ENCODE measurements at regions not wholly inside any gene's neighbourhood (a gene's known extent, or its start where the extent isn't known, plus 50 kb on each side); places are given as distances from the start of the nearest gene placed in this dataset.

DNA sequence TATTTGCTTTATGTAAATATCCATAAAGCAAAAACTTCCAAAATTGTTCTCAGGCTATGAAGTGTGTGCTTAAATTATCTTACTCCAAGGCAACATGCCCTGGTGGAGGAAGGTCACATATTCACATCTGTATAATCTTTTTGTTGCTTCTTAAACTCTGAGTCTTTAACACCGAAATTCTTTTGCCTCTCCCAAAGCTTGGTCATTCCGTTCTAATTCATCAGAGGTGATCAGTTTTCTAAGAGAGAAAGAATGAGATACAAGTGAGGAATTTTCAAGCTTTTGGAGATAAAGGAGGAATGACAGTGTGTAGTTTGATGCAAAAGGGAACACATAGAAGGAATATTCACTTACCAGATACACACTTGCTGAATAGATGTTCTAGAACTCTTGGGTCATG is 561.7 kb downstream of the LTN1 start:
- no peaks in the 10 kb centered on the region for H3K27me3 ChIP-seq (ENCODE audit: insufficient read depth, low read length)
- no peak overlapping the region for H3K9ac ChIP-seq (ENCODE audit: low read depth, low read length)
- WGBS, result 100% methylated on average over 2 of the region's 2 CpGs
- H3K4me1 ChIP-seq (ENCODE audit: insufficient read depth, low read length), result no peaks in the 10 kb centered on the region
- no peak overlapping the region for H3K27ac ChIP-seq (ENCODE audit: low read depth, low read length)
- H3K9me3 ChIP-seq (ENCODE audit: insufficient read depth, low read depth, low read length), result no peaks in the 10 kb centered on the region
- no peaks in the 10 kb centered on the region for H3K36me3 ChIP-seq (ENCODE audit: insufficient read depth, low read length)
- no peak overlapping the region for H3K4me3 ChIP-seq (ENCODE audit: low read length)

DNA sequence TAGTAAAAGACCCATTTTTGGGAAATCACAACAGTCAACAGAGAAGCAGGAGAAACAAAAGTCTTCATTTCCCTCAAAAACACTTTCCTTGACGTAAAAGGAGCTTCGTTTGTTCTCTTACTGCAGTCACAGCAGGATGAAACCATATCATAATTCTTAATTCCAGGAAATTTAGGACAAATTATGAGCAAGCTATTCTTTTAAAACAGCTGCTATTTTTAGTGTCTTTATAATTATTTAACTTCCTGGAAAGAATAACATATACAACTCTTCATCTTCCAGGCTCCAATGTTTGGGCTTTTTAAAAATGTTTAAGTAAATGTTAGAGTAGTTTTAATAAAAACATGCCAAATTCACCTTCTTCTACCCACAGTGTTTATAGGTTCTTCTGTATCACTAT is 563.5 kb downstream of the LTN1 start:
- H3K27me3 ChIP-seq (ENCODE audit: insufficient read depth, low read length), result no peaks in the 10 kb centered on the region

DNA sequence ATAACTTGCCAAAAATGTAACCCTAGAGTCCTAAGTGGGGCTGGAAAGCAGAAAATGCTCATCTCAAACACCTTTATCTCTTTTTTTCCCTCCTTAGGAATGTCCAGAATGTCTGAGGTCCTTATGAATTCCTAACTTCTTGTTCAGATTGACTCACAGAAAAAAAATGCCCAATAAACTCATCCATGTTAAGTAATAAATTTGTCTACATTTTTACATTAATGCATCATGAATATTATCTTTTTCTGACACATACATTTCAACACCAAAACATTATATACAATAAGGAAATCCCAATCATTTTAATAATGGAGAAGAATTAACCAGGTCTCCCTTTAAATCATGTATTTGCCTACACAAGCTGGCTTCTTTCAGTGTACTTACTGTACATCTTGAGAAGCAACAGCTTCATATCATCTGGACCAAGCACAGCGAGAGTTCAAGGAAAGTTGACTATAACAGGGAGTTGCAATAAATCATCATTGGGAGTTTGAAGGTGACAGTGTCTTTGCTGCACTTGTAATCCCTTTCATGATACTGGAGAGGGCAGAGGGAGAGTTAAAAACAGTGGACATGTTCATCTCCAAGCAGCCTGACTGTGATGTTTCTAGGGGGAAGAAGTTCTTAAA is 565.2 kb downstream of the LTN1 start:
- 88% methylated on average over 1 of the region's 1 CpG for WGBS
- no peaks in the 10 kb centered on the region for H3K4me1 ChIP-seq (ENCODE audit: insufficient read depth, low read length)
- H3K27ac ChIP-seq (ENCODE audit: low read depth, low read length), result no peak overlapping the region
- no peaks in the 10 kb centered on the region for H3K27me3 ChIP-seq (ENCODE audit: insufficient read depth, low read length)
- no peak overlapping the region for H3K4me3 ChIP-seq (ENCODE audit: low read length)
- H3K9ac ChIP-seq (ENCODE audit: low read depth, low read length), result no peak overlapping the region
- H3K36me3 ChIP-seq (ENCODE audit: insufficient read depth, low read length), result no peaks in the 10 kb centered on the region
- no peaks in the 10 kb centered on the region for H3K9me3 ChIP-seq (ENCODE audit: insufficient read depth, low read depth, low read length)

More for the DNA sequence above, 563.5 kb downstream of the LTN1 start:
- 87% methylated on average over 2 of the region's 2 CpGs for WGBS
- no peak overlapping the region for H3K27ac ChIP-seq (ENCODE audit: low read depth, low read length)
- no peak overlapping the region for H3K4me3 ChIP-seq (ENCODE audit: low read length)
- H3K9ac ChIP-seq (ENCODE audit: low read depth, low read length), result no peak overlapping the region
- no peaks in the 10 kb centered on the region for H3K36me3 ChIP-seq (ENCODE audit: insufficient read depth, low read length)
- no peaks in the 10 kb centered on the region for H3K9me3 ChIP-seq (ENCODE audit: insufficient read depth, low read depth, low read length)
- H3K4me1 ChIP-seq (ENCODE audit: insufficient read depth, low read length), result no peaks in the 10 kb centered on the region

DNA sequence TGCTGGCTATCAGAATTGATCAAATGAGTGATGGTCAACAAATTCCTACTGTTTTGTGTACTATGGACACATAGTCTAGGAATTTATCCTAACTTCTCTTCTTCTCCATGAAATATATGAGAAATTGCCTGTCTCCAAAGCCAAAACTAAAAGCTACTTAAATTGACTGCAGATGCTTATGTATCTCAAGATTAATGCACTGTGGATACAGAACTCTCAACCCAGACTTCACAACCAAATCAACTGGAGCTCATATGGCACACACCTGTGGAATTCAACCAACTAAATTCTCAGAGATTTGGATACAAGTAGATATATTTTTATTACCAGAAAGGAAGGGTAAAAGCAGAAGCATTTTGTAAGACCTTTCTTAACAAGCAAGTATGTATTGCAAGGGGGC is 566.1 kb downstream of the LTN1 start:
- Histone ChIP-seq H3K4me1 (ENCODE audit: insufficient read depth, low read length) (no peaks in the 10 kb centered on the region), H3K9me3 (ENCODE audit: insufficient read depth, low read depth, low read length) (no peaks in the 10 kb centered on the region), H3K9ac (ENCODE audit: low read depth, low read length) (no peak overlapping the region), H3K27me3 (ENCODE audit: insufficient read depth, low read length) (no peaks in the 10 kb centered on the region), H3K4me3 (ENCODE audit: low read length) (no peak overlapping the region), H3K27ac (ENCODE audit: low read depth, low read length) (no peak overlapping the region), H3K36me3 (ENCODE audit: insufficient read depth, low read length) (no peaks in the 10 kb centered on the region)

DNA sequence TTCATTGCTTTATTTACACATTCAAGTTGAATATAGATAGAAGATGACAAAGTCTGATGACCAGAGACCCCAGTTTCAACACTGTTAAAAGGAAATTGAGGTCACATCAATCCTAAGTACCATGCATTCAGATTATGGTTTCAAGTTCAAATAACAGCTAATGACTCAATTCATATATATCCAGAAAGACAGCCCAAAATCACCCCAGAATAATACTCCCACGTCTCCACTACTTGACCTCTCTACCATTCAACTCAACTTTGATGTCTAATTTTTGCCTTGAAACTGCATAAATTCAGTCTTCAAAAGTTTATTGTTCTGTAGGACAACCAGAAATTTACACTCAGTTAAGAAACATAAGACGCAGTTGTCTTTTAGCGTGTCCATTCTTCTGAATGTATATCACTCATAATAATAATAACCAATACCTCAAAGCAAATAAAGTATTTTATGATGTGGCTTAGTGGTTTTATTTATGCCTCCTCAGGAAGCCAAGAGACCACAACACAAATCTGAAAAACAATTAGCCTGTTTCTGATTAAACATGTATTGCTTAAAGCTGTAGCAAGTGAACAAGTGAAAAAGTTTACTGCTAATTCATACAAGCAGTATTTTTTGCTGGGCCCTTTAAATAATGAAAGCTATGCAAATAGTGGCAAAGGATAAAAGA is 569.0 kb downstream of the LTN1 start:
- no peaks in the 10 kb centered on the region for H3K36me3 ChIP-seq (ENCODE audit: insufficient read depth, low read length)
- no peak overlapping the region for H3K4me3 ChIP-seq (ENCODE audit: low read length)
- H3K9me3 ChIP-seq (ENCODE audit: insufficient read depth, low read depth, low read length), result no peaks in the 10 kb centered on the region
- H3K9ac ChIP-seq (ENCODE audit: low read depth, low read length), result no peak overlapping the region
- H3K27me3 ChIP-seq (ENCODE audit: insufficient read depth, low read length), result no peaks in the 10 kb centered on the region
- no peaks in the 10 kb centered on the region for H3K4me1 ChIP-seq (ENCODE audit: insufficient read depth, low read length)
- H3K27ac ChIP-seq (ENCODE audit: low read depth, low read length), result no peak overlapping the region
- WGBS, result 36% methylated on average over 2 of the region's 3 CpGs

DNA sequence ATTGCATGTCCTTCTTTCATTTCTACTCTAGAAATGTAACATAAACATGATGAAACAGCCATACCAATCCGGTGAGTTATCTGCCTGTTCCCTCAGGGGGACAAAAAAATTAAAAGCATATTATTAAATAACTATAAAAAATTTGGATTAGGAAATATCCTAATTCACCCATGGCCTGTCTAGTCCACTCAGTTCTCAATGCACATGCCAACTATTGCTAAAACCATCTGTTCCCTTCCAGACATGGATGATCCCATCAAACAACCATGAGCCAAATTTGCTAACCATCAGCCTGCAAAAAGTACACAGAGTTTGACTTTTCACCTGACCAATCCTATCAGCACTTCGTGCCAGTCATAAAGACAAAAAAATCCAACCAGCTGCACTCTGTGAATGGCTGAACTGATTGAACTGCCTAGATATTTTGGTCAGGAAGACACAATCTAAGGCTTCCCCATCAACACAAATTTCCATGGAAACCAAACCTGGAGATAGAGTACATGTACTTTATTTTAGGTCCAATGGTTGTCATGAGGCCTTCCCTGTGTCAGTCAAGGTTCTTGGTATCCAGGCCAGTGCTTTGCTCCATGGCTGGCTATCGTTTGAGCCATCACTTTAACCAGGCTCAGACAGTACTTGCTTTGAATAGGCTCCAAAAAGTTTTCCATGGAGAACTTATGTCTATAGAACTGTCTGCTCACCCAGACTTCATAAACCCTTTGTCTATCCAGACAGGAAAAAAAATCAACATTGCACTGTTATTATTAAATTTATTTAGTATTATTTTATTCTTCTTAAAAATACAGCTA is 570.8 kb downstream of the LTN1 start:
- H3K27me3 ChIP-seq (ENCODE audit: insufficient read depth, low read length), result no peaks in the 10 kb centered on the region
- no peak overlapping the region for H3K27ac ChIP-seq (ENCODE audit: low read depth, low read length)
- H3K4me3 ChIP-seq (ENCODE audit: low read length), result no peak overlapping the region
- no peaks in the 10 kb centered on the region for H3K36me3 ChIP-seq (ENCODE audit: insufficient read depth, low read length)
- 98% methylated on average over 3 of the region's 3 CpGs for WGBS
- no peak overlapping the region for H3K9ac ChIP-seq (ENCODE audit: low read depth, low read length)
- H3K4me1 ChIP-seq (ENCODE audit: insufficient read depth, low read length), result no peaks in the 10 kb centered on the region
- no peaks in the 10 kb centered on the region for H3K9me3 ChIP-seq (ENCODE audit: insufficient read depth, low read depth, low read length)

DNA sequence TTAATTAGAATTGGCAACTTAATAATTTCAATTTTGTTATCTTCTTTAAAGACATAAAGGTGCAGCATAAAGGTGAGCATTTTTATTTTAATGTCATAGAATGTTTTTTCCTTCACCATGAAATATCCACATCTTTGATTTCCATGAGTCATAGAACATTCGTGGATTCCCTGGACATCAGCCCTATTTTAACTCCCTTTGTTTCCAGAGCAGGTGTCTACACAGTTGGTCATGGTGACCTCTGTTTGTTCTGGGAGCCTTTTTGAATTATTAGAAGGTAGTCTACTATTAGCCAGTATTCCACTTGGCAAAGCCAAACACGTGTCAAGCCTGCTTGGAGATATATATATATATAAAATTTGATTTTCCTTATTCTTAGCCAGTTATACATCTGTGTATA is 572.9 kb downstream of the LTN1 start:
- no peaks in the 10 kb centered on the region for H3K9me3 ChIP-seq (ENCODE audit: insufficient read depth, low read depth, low read length)
- no peak overlapping the region for H3K9ac ChIP-seq (ENCODE audit: low read depth, low read length)
- WGBS, result 100% methylated on average over 1 of the region's 2 CpGs

DNA sequence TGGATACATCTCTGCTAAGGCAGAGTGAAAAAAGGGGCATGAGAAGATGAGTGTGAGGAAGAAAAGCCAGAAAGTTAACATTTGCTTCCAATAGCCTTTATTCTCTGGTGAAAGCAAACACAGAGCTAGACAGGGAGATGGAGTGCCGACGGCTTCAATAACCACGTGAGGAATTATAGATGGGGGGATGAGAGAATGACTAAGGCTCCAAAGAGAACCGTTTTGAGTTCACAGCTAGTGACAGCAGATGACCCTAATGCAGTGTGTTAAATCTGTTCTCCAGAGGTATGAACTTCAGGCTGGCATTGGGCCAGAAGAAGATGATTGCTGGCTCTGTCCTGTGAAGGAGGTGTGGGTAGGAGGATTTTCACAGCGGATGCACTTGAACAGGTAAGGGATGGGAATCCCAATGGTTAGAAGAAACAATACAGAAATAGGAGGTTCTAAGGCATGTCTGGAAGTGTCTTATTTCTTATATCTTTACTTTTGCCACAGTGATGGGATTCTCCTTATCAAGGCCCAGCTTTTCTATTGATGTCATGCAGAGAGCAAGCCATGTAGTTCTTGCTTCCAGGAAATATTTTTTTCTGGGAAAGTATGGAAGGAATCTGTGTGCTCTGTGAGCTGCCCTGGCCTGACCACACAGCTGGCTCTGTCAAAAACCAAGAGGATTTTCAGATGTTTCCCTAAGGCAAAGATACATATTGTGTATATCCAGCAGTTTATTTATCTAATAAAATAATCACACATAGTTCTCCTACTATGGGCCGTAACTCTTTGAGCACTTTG is 573.8 kb downstream of the LTN1 start:
- Histone ChIP-seq H3K27ac (ENCODE audit: low read depth, low read length) (no peak overlapping the region), H3K9me3 (ENCODE audit: insufficient read depth, low read depth, low read length) (no peaks in the 10 kb centered on the region), H3K4me3 (ENCODE audit: low read length) (no peak overlapping the region), H3K36me3 (ENCODE audit: insufficient read depth, low read length) (no peaks in the 10 kb centered on the region), H3K4me1 (ENCODE audit: insufficient read depth, low read length) (no peaks in the 10 kb centered on the region), H3K9ac (ENCODE audit: low read depth, low read length) (no peak overlapping the region), H3K27me3 (ENCODE audit: insufficient read depth, low read length) (no peaks in the 10 kb centered on the region)
- 92% methylated on average over 6 of the region's 6 CpGs for WGBS

More for the DNA sequence above, 572.9 kb downstream of the LTN1 start:
- H3K4me3 ChIP-seq (ENCODE audit: low read length), result no peak overlapping the region
- H3K27ac ChIP-seq (ENCODE audit: low read depth, low read length), result no peak overlapping the region
- H3K27me3 ChIP-seq (ENCODE audit: insufficient read depth, low read length), result no peaks in the 10 kb centered on the region
- no peaks in the 10 kb centered on the region for H3K36me3 ChIP-seq (ENCODE audit: insufficient read depth, low read length)
- no peaks in the 10 kb centered on the region for H3K4me1 ChIP-seq (ENCODE audit: insufficient read depth, low read length)

DNA sequence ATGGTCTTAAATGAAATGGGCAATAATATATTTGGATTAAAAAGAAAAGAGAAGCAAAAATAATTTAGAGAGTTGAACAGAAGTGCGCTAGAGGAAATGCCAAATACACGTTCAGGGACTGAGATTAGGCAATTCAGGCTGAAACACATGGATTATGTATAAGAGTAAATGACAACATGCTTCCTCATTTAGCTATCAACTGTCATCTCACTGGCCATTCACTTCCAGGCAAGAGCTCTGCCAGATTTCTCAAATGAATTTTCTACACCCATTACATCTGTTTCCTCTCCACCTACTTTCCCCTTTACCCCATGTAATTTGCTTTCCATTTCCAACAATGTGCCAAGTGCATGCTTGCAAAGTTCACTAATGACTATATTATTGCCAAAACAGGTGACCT is 582.4 kb downstream of the LTN1 start:
- Histone ChIP-seq H3K9me3 (ENCODE audit: insufficient read depth, low read depth, low read length) (no peaks in the 10 kb centered on the region), H3K4me1 (ENCODE audit: insufficient read depth, low read length) (no peaks in the 10 kb centered on the region)
- WGBS, result 97% methylated on average over 2 of the region's 2 CpGs

DNA sequence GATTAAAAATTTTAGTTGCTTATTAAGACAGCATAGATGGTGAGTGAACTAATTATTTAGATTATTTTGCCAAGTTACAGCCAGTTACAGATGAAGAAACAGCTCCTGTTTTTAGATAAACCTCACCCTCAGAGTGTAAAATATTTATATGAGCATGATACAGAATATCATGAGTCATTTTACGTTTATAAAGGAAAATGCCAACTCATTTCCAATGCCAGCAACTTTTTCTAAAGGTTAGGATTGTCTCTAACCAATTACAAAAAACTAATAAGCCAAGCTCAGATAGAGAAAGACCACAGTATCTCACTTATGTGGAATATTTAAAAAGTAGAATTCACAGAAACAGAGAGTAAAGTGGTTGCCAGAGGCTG is 590.1 kb downstream of the LTN1 start:
- no CpG with 5 or more reads among the region's 1 CpG for whole genome bisulfite sequencing
- Histone ChIP-seq H3K9ac (ENCODE audit: low read depth, low read length) (no peak overlapping the region), H3K4me1 (ENCODE audit: insufficient read depth, low read length) (no peaks in the 10 kb centered on the region), H3K36me3 (ENCODE audit: insufficient read depth, low read length) (no peaks in the 10 kb centered on the region), H3K27me3 (ENCODE audit: insufficient read depth, low read length) (no peaks in the 10 kb centered on the region), H3K27ac (ENCODE audit: low read depth, low read length) (no peak overlapping the region), H3K9me3 (ENCODE audit: insufficient read depth, low read depth, low read length) (peaks cover 9% of the 10 kb centered on the region; the same call in 1 of the 2 replicates), H3K4me3 (ENCODE audit: low read length) (no peak overlapping the region)

More for the DNA sequence above, 582.4 kb downstream of the LTN1 start:
- Histone ChIP-seq H3K4me3 (ENCODE audit: low read length) (no peak overlapping the region), H3K36me3 (ENCODE audit: insufficient read depth, low read length) (no peaks in the 10 kb centered on the region), H3K9ac (ENCODE audit: low read depth, low read length) (no peak overlapping the region), H3K27ac (ENCODE audit: low read depth, low read length) (no peak overlapping the region), H3K27me3 (ENCODE audit: insufficient read depth, low read length) (no peaks in the 10 kb centered on the region)

DNA sequence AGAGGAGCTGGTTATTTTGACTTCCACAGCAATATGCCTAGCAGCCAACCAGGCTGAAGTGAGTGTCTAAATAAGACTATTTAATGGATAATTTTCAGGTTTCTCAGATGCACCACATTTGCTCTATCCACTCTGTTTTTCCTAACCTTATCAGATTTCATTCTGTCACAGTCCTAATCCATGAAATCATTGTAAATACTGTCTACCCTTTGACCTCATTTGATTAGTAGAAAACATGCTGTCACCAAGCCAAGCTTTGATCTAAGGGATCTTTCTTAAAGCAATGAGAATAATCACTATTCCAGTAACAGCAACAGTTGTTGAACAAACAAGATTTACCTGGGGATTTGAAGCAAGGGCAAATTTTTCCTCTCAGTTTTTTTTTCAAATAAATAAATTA is 595.6 kb downstream of the LTN1 start:
- Histone ChIP-seq H3K27ac (ENCODE audit: low read depth, low read length) (no peak overlapping the region), H3K4me1 (ENCODE audit: insufficient read depth, low read length) (no peaks in the 10 kb centered on the region), H3K36me3 (ENCODE audit: insufficient read depth, low read length) (no peaks in the 10 kb centered on the region), H3K4me3 (ENCODE audit: low read length) (no peak overlapping the region), H3K27me3 (ENCODE audit: insufficient read depth, low read length) (no peaks in the 10 kb centered on the region), H3K9me3 (ENCODE audit: insufficient read depth, low read depth, low read length) (peaks cover 26% of the 10 kb centered on the region), H3K9ac (ENCODE audit: low read depth, low read length) (no peak overlapping the region)
